ENCODE measurements at regions not wholly inside any gene's neighbourhood (a gene's known extent, or its start where the extent isn't known, plus 50 kb on each side); places are given as distances from the start of the nearest gene placed in this dataset.
A peak's percentile ranks its signal among the peaks of the same experiment; 100 is the strongest.
"Not testable (repeated sequence)": the region's sequence is repeated elsewhere in the genome, so short reads cannot be mapped to it uniquely, and the experiment has no call there.

DNA sequence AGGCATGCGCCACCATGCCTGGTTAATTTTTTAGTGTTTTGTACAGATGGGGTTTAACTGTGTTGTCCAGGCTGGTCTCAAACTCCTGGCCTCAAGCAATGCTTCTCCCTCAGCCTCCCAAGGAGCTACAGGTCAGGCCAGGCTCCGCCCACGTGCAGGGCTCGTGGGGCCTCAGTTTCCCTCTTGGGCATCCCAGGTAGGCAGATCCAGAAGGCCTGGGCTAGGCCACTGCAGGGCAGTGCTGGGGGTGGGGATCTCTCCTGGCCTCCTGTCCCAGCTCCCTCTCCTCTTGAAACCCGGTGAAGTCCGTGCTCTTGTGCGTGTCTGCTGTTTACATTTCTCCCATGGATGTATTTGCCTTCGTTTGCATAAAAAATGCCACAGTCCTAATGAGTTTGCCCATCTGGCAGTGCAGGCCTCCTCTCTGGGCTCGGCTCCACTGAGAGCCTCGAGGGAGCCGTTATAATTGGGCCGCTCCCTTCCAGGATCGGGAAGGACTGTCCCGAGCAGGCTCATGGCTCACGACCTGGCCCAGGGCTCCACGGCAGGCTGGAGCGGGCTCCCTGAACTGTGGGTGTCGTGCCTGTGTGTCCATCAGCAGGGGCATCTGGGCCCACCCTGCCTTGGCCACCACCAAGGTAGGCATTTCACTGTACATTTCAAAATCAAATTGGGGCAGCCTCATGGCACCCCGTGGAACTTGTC lies 52.6 kb upstream of the RUFY1 start:
- DNase-seq, result no peak

DNA sequence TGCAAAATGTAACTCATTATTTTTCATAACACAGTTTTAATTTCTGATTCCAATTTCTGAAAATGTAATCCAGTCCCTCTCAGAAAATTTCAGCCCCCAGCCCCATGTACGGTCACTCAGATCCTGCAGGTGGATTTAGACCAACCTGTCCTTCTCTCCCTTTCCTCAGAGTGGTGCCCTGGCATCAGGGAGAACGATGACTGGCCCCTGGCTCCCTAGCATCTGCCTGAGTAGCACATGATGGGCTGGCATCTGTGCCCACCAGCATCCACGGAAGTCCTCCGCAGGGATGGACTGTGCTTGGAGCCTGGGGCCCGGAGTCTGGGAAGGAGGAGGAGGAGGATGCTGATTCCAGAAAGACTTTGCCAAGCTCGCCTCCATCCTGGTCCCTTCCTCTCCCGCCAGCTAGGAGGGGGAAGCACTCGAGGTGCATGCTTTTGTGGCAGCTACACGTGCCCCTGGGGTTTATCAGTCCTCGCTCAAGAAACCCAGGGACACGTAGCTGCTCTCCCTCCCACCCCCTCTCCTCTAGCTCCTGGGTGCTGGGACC lies 54.4 kb upstream of the RUFY1 start:
- no peak for DNase-seq

DNA sequence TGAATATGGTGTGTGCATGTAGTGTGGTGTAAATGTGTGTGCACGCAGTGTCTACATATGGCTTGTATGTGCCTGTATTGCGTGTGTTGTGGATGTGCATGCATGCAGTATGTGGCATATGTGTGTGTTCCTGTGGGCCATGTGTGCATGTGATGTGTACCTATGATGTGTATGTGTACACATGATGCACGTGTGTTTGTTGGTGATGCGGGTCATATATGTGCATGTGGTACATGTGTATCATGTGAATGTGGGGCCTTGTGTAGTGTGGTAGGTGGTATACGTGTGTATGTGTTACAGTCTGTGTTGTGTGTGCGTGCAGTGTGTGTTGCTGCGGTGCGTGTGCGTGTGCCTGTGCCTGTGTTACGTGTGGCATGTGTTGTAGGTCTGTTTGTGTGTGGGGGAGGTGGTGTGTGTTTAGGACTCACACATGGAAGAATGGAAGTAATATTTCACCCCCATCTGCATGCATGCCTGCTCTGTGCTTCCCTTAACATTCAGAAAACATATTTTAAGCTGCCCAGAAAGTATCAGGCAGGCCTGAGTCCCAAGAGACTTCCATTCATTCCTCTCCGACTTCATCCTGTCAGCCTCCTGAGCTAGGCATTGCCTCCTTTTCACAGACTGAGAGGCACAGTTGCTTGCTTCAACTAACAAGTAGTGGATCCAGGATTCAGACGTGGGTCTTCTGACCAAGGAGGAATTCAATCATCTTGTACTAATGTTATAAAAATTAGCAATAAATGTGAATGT lies 55.4 kb upstream of the RUFY1 start:
- DNase-seq, result no peak

DNA sequence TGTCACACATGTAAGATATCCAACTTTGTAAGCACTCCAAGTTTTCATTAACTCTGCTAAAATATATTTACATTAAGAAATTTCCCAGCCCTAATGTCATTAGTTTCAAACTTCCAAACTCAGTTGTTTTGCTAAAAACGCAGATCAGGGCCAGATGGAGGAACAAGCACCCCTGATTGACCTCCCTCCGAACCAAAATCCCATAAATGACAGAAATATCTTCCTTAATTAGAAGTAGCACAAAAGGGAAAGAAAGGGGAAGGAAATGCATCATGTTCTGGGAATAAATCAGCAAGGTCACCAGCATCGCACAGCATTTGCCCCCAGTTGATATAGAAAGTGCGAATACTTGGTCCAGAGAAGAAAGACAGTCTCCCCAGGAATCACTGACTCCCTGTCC lies 61.4 kb upstream of the RUFY1 start:
- peak; percentile 7 for DNase-seq

DNA sequence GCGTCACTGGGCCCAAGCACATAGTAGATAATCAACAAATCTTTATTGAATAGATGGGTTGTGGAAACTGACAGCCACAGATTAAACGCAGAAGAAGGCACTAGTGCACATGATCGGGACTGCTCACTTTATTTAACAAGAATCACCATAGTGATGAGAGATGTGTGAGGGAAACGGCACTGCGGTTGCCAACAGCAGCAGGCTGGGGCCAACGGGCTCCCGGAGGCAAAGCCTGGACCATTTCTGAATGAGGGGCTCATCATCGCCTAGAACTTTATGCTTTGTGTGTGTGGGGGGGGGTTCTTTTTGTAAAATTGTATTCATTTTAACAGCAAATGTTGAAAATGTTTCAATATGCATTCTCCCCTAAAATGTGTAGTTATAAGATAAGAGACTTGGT lies 61.9 kb upstream of the RUFY1 start:
- no peak for DNase-seq

DNA sequence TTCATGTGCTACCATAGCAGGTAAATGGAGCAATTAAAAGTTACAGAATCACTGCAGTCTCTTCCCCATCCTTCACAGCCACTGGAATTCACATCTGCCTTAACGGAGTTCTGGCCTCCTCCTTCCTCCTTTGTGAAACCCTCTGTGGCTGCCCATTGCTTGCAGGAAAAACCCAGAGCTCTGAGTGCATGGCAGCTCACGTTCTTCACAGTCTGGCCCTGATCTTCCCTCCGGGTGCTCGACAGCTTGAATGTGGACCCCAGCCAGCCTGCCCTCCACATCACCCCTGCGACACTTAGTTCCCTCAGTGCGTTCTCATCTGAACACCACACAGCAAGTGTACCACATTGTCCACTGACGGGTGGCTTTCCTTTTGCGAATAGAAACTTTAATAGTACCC lies 63.2 kb upstream of the RUFY1 start:
- DNase-seq, result no peak

DNA sequence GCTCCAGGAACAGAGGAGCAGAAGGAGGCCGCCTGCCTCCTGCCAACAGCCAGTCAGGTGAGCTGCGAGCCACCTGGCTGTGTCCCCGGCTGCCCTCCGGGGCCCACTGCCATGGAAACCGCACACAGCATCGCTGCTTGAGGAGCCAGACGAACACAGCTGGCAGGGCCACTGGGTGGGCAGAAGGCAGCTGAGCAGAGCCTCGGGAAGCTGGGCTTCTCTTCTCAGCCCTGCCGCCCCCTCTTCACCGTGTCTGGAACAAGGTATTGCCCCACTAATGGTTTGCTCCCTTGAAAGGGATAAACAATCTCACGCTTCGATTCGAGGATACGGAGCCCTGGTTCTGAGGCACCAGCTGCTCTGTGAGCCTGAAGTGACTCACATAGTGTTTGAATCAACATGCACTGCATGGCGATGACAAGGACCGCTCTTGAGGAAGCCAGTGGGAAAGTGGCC lies 63.7 kb upstream of the RUFY1 start:
- no peak for DNase-seq

DNA sequence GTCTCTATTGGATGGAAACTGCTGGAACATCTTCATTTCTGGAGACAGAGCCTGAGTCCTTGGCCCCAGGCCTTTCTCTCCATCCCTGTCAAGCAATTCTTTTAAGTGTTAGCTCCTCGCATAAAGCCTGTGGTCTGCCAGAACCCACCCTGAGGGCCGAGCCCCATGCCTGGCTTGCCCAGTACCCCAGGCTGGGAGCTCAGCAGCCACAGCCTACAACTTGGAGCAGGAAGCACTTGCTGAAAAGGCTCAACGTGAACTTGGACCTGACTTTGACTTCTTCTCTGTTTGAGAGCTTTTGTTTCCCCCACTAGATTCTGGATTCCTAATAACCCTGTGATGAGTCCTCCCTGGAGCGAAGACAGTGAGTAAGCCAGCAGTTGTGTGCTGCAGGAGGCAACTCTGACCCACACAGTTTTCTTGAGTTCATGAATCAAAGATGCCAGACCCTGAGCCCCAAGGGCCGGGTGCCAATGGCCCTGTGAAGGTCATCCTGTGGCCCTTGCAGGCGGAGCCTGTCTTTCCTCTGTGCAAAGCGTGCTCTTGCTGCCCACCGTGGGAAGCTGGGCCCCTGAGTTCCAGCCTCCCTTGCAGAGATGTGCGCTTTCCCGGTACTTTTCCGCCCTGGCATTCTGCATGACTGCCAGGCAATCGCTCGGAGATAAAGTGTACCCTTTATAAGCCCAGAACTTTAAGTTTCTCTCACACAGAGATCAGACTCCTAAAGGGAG lies 64.3 kb upstream of the RUFY1 start:
- DNase-seq, result no peak

DNA sequence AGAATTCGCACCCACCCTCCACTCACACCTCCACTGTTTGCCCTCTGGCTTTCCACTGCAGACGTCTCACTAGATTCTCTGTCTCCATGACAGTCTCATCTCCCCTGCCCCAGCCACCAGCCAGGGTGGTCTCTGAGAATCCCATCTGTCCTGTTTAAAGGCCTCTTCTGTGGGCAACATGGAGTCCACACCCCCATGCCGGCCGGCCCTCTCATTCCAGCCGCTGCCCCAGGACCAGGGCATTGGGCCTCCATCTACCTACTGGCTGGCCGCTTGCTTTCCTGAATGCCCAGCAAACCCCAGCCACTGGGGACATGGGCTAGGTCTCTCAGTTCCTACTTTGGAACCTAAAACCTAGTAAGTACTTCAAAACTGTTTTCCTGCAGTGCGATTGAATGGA lies 65.6 kb upstream of the RUFY1 start:
- no peak for DNase-seq

DNA sequence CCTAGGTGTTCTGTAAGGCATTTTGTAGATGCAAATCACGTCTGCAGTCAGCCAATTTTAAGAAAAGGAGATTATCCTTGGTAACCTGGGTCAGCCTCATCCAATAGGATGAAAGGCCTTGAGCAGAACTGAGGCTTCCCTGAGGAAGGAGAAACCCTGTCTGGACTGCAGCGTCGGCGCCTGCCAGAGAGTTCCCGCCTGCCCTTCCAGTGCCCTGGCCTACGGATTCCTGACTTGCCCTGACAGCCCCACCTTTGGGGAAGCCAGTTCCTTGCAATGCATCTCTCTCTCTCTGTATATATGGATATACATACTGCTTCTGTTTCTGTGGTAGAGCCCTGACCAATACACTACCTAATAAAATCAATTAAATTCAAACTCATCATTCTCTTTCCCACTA lies 66.2 kb upstream of the RUFY1 start:
- DNase-seq, result no peak

DNA sequence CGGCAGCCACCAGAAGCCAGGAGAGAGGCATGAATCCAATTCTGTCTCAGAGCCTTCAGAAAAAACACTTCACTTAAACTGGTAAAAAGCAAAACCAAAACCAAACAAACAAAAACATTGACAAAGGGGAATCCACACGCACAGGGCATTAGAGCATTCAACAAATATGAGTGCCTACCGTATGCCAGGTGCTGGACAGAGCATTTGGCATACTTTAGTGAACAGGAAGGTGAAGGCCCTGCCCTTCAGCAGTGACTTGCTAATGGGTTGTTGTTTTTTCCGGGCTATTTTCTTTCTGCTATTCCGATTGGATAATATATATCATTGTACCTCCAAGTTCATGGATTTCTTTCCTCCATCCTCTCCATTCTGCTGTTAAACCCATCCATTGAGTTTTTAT lies 71.7 kb upstream of the RUFY1 start:
- no peak for DNase-seq

DNA sequence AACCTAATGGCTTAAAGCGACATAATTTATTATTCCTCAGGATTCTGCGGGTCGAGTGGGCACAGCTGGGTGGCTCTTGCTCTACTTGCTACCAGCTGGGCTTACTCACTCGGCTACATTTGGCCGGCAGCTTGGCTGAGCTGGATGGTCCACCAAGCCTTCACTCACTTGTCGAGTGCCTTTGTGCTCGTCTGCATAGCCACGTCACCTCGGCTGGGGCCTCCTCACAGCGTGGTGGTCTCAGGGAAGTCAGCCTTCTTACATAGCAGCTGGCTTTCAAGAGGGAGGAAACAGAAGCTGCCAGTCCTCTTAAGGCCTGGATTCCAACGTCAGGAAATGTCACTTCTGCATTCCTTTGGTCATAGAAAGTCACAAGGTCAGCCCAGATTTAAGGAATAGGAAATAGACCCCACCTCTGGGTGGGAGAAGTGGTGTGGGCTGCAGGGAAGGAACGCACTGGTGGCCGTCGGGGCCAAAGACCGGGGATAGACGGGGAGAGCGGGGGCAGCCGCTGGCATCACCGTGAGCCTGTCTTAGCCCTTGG lies 75.1 kb upstream of the RUFY1 start:
- no peak for DNase-seq

DNA sequence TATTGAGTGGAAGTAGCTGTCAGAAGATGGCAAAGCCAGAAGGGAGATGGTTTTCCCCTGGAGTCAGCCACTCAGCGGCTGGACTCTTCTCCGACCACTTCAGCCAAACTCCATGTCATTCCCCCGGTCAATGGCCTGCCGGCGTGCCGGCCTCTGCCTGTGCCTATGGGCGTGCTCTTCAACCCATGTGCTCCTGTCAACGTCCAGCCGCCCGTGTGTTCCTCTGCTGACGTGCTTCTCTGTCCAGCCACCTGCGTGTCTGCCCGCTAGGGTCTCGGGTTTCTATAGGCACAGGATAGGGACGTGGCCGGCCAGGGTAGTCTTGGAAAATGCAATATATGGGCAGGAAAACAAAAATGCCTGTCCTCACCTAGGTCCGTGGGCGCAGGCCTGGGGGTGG lies 77.7 kb upstream of the RUFY1 start:
- no peak for DNase-seq

DNA sequence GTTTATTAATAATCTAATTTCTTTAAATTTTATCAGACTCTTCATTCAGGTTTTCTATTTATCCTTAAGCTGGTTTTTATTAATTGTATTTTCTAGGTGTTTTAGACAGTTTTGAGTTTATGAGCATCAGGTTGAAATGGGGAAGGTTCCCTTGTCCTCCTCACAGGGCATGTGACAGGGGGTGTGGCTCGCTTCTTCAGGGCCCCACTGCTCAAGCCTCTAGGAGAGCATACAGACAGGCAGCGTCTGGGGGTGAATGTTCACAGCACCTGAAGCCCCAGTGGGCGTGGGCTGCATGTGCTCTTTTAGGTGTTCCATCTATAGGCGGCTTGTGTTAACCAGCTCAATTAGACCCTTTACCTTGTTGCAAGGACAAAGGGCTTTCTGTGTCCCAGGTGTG lies 78.2 kb upstream of the RUFY1 start:
- no peak for DNase-seq

DNA sequence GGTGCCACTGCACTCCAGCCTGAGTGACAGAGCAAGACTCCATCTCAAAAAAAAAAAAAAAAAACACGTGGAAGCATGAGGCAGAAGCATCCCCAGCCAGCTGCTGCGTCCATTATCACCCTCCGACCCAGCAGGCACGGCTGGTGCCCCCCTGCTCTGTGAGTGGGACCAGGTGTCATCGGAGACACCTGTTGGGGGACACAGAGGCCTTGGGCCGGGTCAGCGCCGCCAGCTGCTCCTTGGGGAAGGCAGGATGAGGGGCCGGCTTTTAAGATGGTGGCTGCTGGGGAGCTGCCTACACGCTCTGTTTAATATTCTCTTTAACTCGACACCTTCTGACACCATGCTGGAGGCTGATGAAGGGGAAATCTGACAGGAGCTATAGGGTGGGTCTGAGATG lies 80.2 kb upstream of the RUFY1 start:
- no peak for DNase-seq

DNA sequence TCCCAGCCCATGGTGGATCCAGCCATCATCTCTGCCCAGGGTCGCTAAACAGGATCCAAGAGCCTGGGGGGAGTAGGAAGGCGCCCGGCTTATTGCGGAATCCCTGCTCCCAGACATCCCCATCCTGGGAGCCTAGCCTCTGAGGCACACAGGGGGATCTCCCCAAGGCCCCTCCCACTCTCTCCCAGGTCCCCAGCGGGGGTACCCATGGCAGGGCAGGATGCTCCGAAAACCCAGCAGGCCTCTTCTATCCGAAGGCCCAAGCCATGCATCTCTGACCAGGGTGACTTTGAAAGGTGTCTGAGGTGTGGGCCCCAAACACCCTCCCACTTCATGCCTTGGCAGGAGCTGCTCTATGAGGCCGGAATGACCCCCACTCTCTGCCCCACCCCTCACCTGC lies 81.7 kb upstream of the RUFY1 start:
- DNase-seq, result no peak

DNA sequence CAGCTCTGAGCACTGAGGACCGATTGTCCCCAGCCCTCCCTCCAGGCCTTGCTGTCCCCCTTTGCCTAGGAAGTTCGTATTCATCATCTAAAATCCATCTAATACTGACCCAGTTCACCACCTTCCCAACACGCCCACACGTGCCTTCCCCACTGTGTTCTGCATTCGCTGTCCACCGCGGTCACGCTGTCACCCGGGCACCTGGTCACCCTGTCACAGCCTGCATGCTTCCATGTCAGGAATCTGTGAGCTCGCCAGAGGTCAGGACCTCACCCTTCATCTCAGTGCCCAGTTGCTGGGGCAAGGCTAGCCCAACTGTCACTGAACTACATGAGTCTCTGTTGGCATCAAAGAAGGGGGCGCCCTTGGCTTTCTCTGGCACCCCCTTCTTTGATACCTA lies 82.9 kb upstream of the RUFY1 start:
- no peak for DNase-seq

DNA sequence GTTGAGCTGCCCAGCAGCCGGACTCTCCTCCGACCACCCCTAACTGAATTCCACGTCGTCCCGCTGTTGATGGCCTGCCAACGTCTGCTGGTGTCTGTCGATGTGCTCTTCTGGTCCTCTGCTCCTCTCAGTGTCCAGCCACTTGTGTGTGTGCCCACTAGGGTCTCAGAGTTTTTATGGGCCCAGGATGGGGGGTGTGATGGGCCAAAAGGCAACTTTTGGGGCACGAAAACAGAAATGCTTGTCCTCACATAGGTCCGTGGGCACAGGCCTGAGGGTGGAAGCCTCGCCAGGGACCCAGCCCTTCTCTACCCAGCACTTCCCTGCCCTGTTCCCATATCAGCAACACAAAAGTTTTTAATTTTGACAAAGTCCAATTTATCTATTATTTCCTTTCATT lies 85.7 kb upstream of the RUFY1 start:
- DNase-seq, result no peak

DNA sequence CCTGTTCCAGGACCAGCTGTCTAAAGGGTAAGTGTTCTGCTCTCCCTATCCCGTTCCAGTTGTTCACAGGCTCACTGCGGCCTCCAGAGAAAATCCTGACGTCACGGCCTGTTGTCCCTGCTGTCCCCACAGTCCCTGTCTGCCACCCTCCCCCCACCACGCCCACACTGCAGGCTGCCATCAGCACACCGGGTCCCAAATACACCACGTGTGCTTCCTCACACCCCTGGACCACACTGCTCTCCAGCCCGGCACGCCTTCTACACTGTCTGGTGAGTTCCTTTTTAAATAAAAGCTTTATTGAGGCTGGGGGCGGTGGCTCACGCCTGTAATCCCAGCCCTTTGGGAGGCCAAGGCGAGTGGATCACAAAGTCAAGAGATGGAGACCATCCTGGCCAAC lies 88.3 kb upstream of the RUFY1 start:
- DNase-seq, result no peak

DNA sequence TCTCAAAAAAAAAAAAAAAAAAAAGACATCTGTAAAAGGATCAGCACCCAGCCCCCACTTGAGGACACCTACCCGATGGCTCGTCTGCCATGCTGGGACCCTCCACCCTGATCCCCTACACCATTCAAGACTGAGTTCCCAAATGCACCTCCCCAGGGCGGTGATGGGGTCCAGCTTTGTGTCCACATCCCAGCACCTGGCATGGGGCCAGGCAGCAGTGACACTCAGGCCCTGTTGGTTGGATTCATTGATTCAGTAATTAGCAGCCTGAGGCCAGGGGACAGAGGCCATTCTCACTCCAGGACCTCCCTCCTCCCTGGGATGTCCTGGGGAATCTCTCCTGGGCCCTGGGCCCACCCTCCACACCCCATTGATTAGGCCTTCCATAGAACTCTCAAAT lies 88.8 kb upstream of the RUFY1 start:
- no peak for DNase-seq

DNA sequence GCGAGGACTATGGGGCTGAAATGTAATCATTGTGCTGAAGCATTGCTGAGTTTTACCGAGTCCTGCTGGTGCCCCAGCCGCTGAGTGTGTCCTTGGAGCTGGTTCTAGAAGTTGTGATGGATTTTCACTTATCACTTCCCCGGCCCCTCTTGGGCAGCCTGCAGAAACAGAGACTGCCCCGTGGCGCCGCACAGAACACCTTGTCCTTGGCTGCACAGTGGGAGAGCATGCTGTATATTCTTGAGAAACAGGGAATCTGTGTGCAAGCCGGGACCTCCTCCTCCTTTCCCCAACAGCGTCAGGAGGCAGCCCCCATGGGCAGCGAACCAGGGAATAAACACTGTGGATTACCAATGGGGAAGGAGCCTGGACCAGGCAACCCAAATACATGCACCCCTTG lies 90.6 kb upstream of the RUFY1 start:
- DNase-seq, result no peak

DNA sequence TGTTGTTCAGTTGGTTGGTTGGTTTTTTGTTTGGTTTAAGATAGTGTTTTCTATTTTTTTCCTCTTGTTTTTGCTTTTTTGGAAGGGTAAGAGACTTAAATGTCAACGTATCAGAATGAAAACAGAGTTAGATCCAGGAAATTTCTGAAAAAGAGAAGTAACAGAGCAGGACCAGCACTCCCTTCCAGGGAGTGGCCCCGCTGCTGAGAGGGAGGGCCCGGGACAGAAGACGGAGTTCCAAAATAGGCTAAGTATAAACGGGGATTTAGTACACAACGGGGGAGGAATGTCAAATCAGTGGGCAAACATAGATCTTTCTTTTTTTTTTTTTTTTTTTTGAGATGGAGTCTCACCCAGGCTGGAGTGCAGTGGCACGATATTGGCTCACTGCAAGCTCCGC lies 92.7 kb upstream of the RUFY1 start:
- DNase-seq, result no peak

DNA sequence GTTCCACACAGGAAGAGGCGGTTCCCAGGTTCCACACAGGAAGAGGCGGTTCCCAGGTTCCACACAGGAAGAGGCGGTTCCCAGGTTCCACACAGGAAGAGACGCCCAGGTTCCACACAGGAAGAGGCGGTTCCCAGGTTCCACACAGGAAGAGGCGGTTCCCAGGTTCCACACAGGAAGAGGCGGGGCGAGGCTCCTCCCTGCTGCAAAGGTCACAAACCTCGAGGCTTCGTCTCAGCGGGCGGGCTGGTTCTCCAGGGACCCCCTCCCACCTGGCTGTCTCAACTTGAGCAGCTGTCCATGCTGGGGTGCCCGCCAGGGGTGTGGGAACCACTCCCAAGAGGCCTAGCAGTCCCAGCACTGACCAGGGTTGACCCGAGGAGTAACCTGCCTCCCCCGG lies 94.3 kb upstream of the RUFY1 start:
- not testable (repeated sequence) for DNase-seq

All from dermis blood vessel endothelial cell (primary cell).